ENCODE measurements at regions not wholly inside any gene's neighbourhood (a gene's known extent, or its start where the extent isn't known, plus 50 kb on each side); places are given as distances from the start of the nearest gene placed in this dataset.

- TF ChIP-seq POLR2A (IDR thresholded peaks at IDR 0.05), result no peak
- TF ChIP-seq CTCF (IDR thresholded peaks at IDR 0.05), result no peak
Observed at GRCh38 chr15:39442898-39443297, 138.0 kb upstream of the THBS1 start.

All from lower leg skin (tissue), 3 donors.